Upper lobe of left lung (tissue), 6 donors: ENCODE measurements at regions not wholly inside any gene's neighbourhood (a gene's known extent, or its start where the extent isn't known, plus 50 kb on each side); places are given as distances from the start of the nearest gene placed in this dataset.

Experiments used
- ATAC-seq, 2 donors: fragments of 200-7000 bp; cut with Tn5 transposase; one replicate each; pipeline ENCODE4 v1.9.1; 2022; ENCODE audit warnings: mild to moderate bottlenecking in 2 of 2, moderate library complexity in 2 of 2; ENCODE audit not compliant: low FRiP score in 2 of 2
- DNase-seq, 2 donors: peaks; one replicate each; pipeline ENCODE4 v3.0.0-alpha.2; 2019 to 2020
- H3K27ac ChIP-seq, 4 donors: fragments of 200-600 bp; sonication (generic); one replicate each; pipeline ENCODE4 v1.5.1; 2016 to 2019
- H3K27me3 ChIP-seq, 4 donors: fragments of 200-600 bp; sonication (generic); one replicate each; pipeline ENCODE4 v1.5.1; 2017 to 2019
- H3K36me3 ChIP-seq, 4 donors: fragments of 200-600 bp; sonication (generic); one replicate each; pipeline ENCODE4 v1.5.1; 2016 to 2019
- H3K4me1 ChIP-seq, 4 donors: fragments of 200-600 bp; sonication (generic); one replicate each; pipeline ENCODE4 v1.5.1; 2018 to 2019
- H3K4me3 ChIP-seq, 4 donors: fragments of 200-600 bp; sonication (generic); one replicate each; pipeline ENCODE4 v1.5.1; 2017 to 2019; ENCODE audit warnings: mild to moderate bottlenecking in 2 of 4, moderate library complexity in 1 of 4
- H3K9me3 ChIP-seq, 4 donors: fragments of 200-600 bp; sonication (generic); one replicate each; pipeline ENCODE4 v1.5.1; 2018 to 2019
- CTCF ChIP-seq, 6 experiments: fragments of 450-650 bp in 4 of 6; fragments of 200-600 bp in 2 of 6; sonication (generic) in 2 of 6; IDR thresholded peaks; one replicate each; pipeline ENCODE4 v1.5.1; 2016 to 2019; ENCODE audit warnings: antibody characterized with exemption in 6 of 6
- EP300 ChIP-seq, 4 donors: sonication (generic); formaldehyde crosslinking; IDR thresholded peaks; one replicate each; pipeline ENCODE4 v1.5.1; 2017; ENCODE audit warnings: antibody characterized with exemption in 4 of 4, control low read depth in 2 of 4
- POLR2A ChIP-seq, 4 donors: fragments of 450-650 bp; IDR thresholded peaks; one replicate each; pipeline ENCODE4 v1.5.1; 2016 to 2017; ENCODE audit warnings: antibody characterized with exemption in 4 of 4, mild to moderate bottlenecking in 2 of 4
- POLR2AphosphoS5 ChIP-seq, 2 donors: sonication (generic); formaldehyde crosslinking; IDR thresholded peaks; one replicate each; pipeline ENCODE4 v1.5.1; 2017; ENCODE audit warnings: antibody characterized with exemption in 2 of 2
- WGBS, 2 donors: methylation state at CpG; one replicate each; pipeline ENCODE4 v1.1.5; 2017 to 2018; 5-methylcytosine and 5-hydroxymethylcytosine counted together
- small RNA-seq, 4 donors: library from RNA; depleted of rRNA; stranded (forward); fragments of <200 nt; gene quantifications; one replicate each; pipeline ENCODE3, GENCODE V24; 2016
- donor health status: DM: no; HTN: no; CAD: no; lungs with moderate emphysema.
- donor health status: DM: no; HTN: yes; CAD: no; lungs with severe emphysema.

GRCh38 chr2:180061085-180061484, 54.0 kb upstream of the CWC22 start:
- no peak for DNase-seq
- no peak for ATAC-seq
- H3K4me3 ChIP-seq: no peak overlapping the region
- no peaks in the 10 kb centered on the region for H3K4me1 ChIP-seq
- H3K27me3 ChIP-seq: no peaks in the 10 kb centered on the region
- WGBS, 2 donors: 83 to 88% methylated on average over 11 of the region's 11 CpGs
- TF ChIP-seq CTCF (IDR thresholded peaks at IDR 0.05): no peak
- no peak for TF ChIP-seq EP300 (IDR thresholded peaks at IDR 0.05)
- TF ChIP-seq POLR2AphosphoS5 (IDR thresholded peaks at IDR 0.05): no peak
- no peak for TF ChIP-seq POLR2A (IDR thresholded peaks at IDR 0.05)
- H3K9me3 ChIP-seq: no peaks in the 10 kb centered on the region
- H3K27ac ChIP-seq: no peak overlapping the region
- H3K36me3 ChIP-seq: no peaks in the 10 kb centered on the region

GRCh38 chr2:180058993-180059392, 51.9 kb upstream of the CWC22 start:
- H3K9me3 ChIP-seq: no peaks in the 10 kb centered on the region
- DNase-seq: no peak
- no peak overlapping the region for H3K27ac ChIP-seq
- no peak for TF ChIP-seq EP300 (IDR thresholded peaks at IDR 0.05)
- no peak for TF ChIP-seq POLR2A (IDR thresholded peaks at IDR 0.05)
- no peak for TF ChIP-seq CTCF (IDR thresholded peaks at IDR 0.05)
- no peak for TF ChIP-seq POLR2AphosphoS5 (IDR thresholded peaks at IDR 0.05)
- H3K4me1 ChIP-seq: no peaks in the 10 kb centered on the region
- no peak overlapping the region for H3K4me3 ChIP-seq
- no peak for ATAC-seq
- 81 to 91% methylated on average over 4 of the region's 4 CpGs for WGBS, 2 donors
- no peaks in the 10 kb centered on the region for H3K27me3 ChIP-seq
- H3K36me3 ChIP-seq: no peaks in the 10 kb centered on the region

GRCh38 chr2:180057706-180058412, 50.8 kb upstream of the CWC22 start:
- 74 to 75% methylated on average over 10 of the region's 10 CpGs for WGBS, 2 donors
- H3K9me3 ChIP-seq: no peaks in the 10 kb centered on the region
- H3K27ac ChIP-seq: no peak overlapping the region
- H3K27me3 ChIP-seq: no peaks in the 10 kb centered on the region
- no peaks in the 10 kb centered on the region for H3K36me3 ChIP-seq
- ATAC-seq (no peak), DNase-seq (no peak)
- TF ChIP-seq POLR2AphosphoS5 (IDR thresholded peaks at IDR 0.05) (no peak), CTCF (IDR thresholded peaks at IDR 0.05) (no peak), EP300 (IDR thresholded peaks at IDR 0.05) (no peak), POLR2A (IDR thresholded peaks at IDR 0.05) (no peak)
- no peak overlapping the region for H3K4me3 ChIP-seq
- H3K4me1 ChIP-seq: no peaks in the 10 kb centered on the region

Small RNA genes in the stretch of these regions (small RNA-seq; reads per million reads assigned to genes)
- gene AC012669.1: 0 reads per million in 4 donors
